Neuronal stem cell (in vitro differentiated cells): ENCODE measurements at regions not wholly inside any gene's neighbourhood (a gene's known extent, or its start where the extent isn't known, plus 50 kb on each side); places are given as distances from the start of the nearest gene placed in this dataset.

Experiments
- DNase-seq: peaks from one replicate; pipeline ENCODE4 v3.0.0-alpha.2; 2013; ENCODE audit warnings: low spot score
- H2AFZ ChIP-seq: one replicate; pipeline ENCODE4 v1.6.1; 2013; ENCODE audit warnings: mild to moderate bottlenecking, low read length, inconsistent platforms
- H2AK5ac ChIP-seq: 2 replicates; pipeline ENCODE4 v1.6.1; 2013; ENCODE audit warnings: low read depth, mild to moderate bottlenecking, inconsistent platforms, low read length, moderate library complexity, mixed read lengths
- H2BK120ac ChIP-seq: 2 replicates; pipeline ENCODE4 v1.6.1; 2013; ENCODE audit warnings: low read depth, mild to moderate bottlenecking, inconsistent platforms, low read length, moderate library complexity, mixed read lengths
- H2BK12ac ChIP-seq: one replicate; pipeline ENCODE4 v1.6.1; 2013; ENCODE audit warnings: low read length, inconsistent platforms
- H2BK15ac ChIP-seq: 2 replicates; pipeline ENCODE4 v1.6.1; 2013; ENCODE audit warnings: mild to moderate bottlenecking, low read length, inconsistent platforms, mixed read lengths
- H2BK5ac ChIP-seq: one replicate; pipeline ENCODE4 v1.6.1; 2013; ENCODE audit warnings: inconsistent platforms, mild to moderate bottlenecking, low read length, moderate library complexity
- H3K14ac ChIP-seq: one replicate; pipeline ENCODE4 v1.6.1; 2013; ENCODE audit warnings: low read length, inconsistent platforms
- H3K18ac ChIP-seq: 2 replicates; pipeline ENCODE4 v1.6.1; 2013; ENCODE audit warnings: low read length, inconsistent platforms
- H3K23ac ChIP-seq: 2 replicates; pipeline ENCODE4 v1.6.1; 2013; ENCODE audit warnings: low read depth, mild to moderate bottlenecking, mixed read lengths, low read length, inconsistent platforms; ENCODE audit not compliant: poor library complexity
- H3K27ac ChIP-seq: replicated peaks from 3 replicates; pipeline ENCODE4 v1.5.1; 2013; ENCODE audit warnings: low read length, inconsistent platforms
- H3K27me3 ChIP-seq, 3 experiments: 2 replicates each; pipeline ENCODE4 v1.6.1; 2013; ENCODE audit warnings: low read length in 3 of 3, mild to moderate bottlenecking in 2 of 3, inconsistent platforms in 1 of 3, low read depth in 1 of 3, mixed read lengths in 1 of 3, moderate library complexity in 1 of 3; ENCODE audit not compliant: control insufficient read depth in 3 of 3, insufficient read depth in 3 of 3
- H3K36me3 ChIP-seq, 2 donors: replicated peaks in 1 of 2; 2 replicates each; pipeline ENCODE4 v1.6.1; 2013; ENCODE audit warnings: low read length in 2 of 2; ENCODE audit not compliant: control insufficient read depth in 2 of 2, insufficient read depth in 2 of 2
- H3K4ac ChIP-seq: 2 replicates; pipeline ENCODE4 v1.6.1; 2013; ENCODE audit warnings: inconsistent platforms, mild to moderate bottlenecking, low read length, moderate library complexity
- H3K4me1 ChIP-seq, 2 donors: 1 replicate in 1 of 2; 2 replicates in 1 of 2; pipeline ENCODE4 v1.6.1; 2013; ENCODE audit warnings: low read length in 2 of 2, low read depth in 1 of 2; ENCODE audit not compliant: control insufficient read depth in 2 of 2, insufficient read depth in 1 of 2
- H3K4me2 ChIP-seq: one replicate; pipeline ENCODE4 v1.6.1; 2013; ENCODE audit warnings: mild to moderate bottlenecking, low read length, inconsistent platforms; ENCODE audit not compliant: insufficient read depth, poor library complexity, severe bottlenecking
- H3K4me3 ChIP-seq, 2 donors: 2 replicates each; pipeline ENCODE4 v1.5.1; 2013; ENCODE audit warnings: low read length in 2 of 2, mild to moderate bottlenecking in 2 of 2, inconsistent platforms in 1 of 2, moderate library complexity in 1 of 2
- H3K79me1 ChIP-seq: one replicate; pipeline ENCODE4 v1.6.1; 2013; ENCODE audit warnings: low read depth, mild to moderate bottlenecking, inconsistent platforms, low read length, moderate library complexity
- H3K9ac ChIP-seq: one replicate; pipeline ENCODE4 v1.6.1; 2013; ENCODE audit warnings: mild to moderate bottlenecking, low read depth, low read length, inconsistent platforms; ENCODE audit not compliant: poor library complexity
- H3K9me3 ChIP-seq, 2 donors: replicated peaks in 1 of 2; 2 replicates each; pipeline versions ENCODE3 to v1.6.1; 2013; ENCODE audit warnings: low read length in 2 of 2, mild to moderate bottlenecking in 2 of 2, inconsistent platforms in 1 of 2, low read depth in 1 of 2, mixed read lengths in 1 of 2, moderate library complexity in 1 of 2; ENCODE audit not compliant: control insufficient read depth in 2 of 2, insufficient read depth in 1 of 2
- H4K8ac ChIP-seq: one replicate; pipeline ENCODE4 v1.6.1; 2013; ENCODE audit warnings: low read depth, mild to moderate bottlenecking, inconsistent platforms, low read length, moderate library complexity
- H4K91ac ChIP-seq: one replicate; pipeline ENCODE4 v1.6.1; 2013; ENCODE audit warnings: low read length, low read depth, mild to moderate bottlenecking, inconsistent platforms; ENCODE audit not compliant: poor library complexity
- WGBS, 2 donors: extraction: QIAGEN DNeasy Blood & Tissue Kit; methylation state at CpG; one replicate each; pipeline ENCODE4 v1.1.7; 2013; ENCODE audit warnings: missing lambda C conversion rate in 2 of 2, mixed read lengths in 1 of 2; ENCODE audit not compliant: insufficient read length in 2 of 2, insufficient replicate concordance in 1 of 2; ENCODE audit errors: extremely low coverage in 2 of 2; 5-methylcytosine and 5-hydroxymethylcytosine counted together

- no peak overlapping the region for H2AK5ac ChIP-seq
- no peak overlapping the region for H4K91ac ChIP-seq
- DNase-seq = no peak
- H4K8ac ChIP-seq = no peak overlapping the region
- no peak overlapping the region for H2BK120ac ChIP-seq
- H3K9me3 ChIP-seq = no peaks in the 10 kb centered on the region
- H3K9ac ChIP-seq = no peak overlapping the region
- no CpG with 5 or more reads among the region's 1 CpG for WGBS, 2 donors
- no peak overlapping the region for H2AFZ ChIP-seq
- no peaks in the 10 kb centered on the region for H3K36me3 ChIP-seq
- no peaks in the 10 kb centered on the region for H3K27me3 ChIP-seq
- H3K4me3 ChIP-seq = no peak overlapping the region
- H3K14ac ChIP-seq = no peak overlapping the region
- H3K79me1 ChIP-seq = no peaks in the 10 kb centered on the region
- H3K4me2 ChIP-seq = no peak overlapping the region
- H2BK5ac ChIP-seq = no peak overlapping the region
- no peaks in the 10 kb centered on the region for H3K4me1 ChIP-seq
- H3K18ac ChIP-seq = no peak overlapping the region
- no peak overlapping the region for H2BK12ac ChIP-seq
- no peak overlapping the region for H3K23ac ChIP-seq
- no peak overlapping the region for H3K4ac ChIP-seq
- no peak overlapping the region for H2BK15ac ChIP-seq
- H3K27ac ChIP-seq = no peak overlapping the region
These were observed 1649.8 kb downstream of the EFNA5 start for GRCh38 chr5:106020894-106021293.

DNA sequence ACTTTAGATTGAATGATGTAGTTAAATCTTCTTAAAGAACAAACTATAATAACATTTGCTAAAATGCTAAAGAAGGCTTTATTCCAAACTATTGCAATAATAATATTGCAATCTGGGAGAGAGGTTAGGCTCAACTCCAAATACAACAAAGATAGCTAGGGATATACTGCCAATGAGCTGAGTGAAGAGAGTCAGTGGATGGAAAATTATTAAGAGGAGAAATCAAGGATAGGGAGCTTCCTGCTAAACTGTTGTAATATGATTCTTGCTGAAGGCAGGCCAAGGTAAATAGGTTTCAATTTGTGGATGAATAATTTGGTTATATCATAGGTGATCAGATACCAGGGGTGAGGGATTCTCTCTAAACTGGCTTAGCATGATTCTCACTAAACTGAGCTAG, 1651.5 kb downstream of the EFNA5 start:
- Histone ChIP-seq H3K14ac (no peak overlapping the region), H3K27me3 (no peaks in the 10 kb centered on the region), H3K4me3 (no peak overlapping the region), H3K9ac (no peak overlapping the region), H2AFZ (no peak overlapping the region), H3K79me1 (no peaks in the 10 kb centered on the region), H3K36me3 (no peaks in the 10 kb centered on the region), H3K4ac (no peak overlapping the region), H4K91ac (no peak overlapping the region), H2BK12ac (no peak overlapping the region), H2AK5ac (no peak overlapping the region), H2BK5ac (no peak overlapping the region), H3K4me2 (no peak overlapping the region), H3K18ac (no peak overlapping the region), H3K23ac (no peak overlapping the region), H4K8ac (no peak overlapping the region), H3K9me3 (no peaks in the 10 kb centered on the region), H2BK120ac (no peak overlapping the region), H3K27ac (no peak overlapping the region), H2BK15ac (no peak overlapping the region), H3K4me1 (no peaks in the 10 kb centered on the region)
- DNase-seq = no peak

- H3K9ac ChIP-seq = no peak overlapping the region
- H2BK15ac ChIP-seq = no peak overlapping the region
- H3K27me3 ChIP-seq = no peaks in the 10 kb centered on the region
- no peak overlapping the region for H2AK5ac ChIP-seq
- H3K79me1 ChIP-seq = no peaks in the 10 kb centered on the region
- H3K4ac ChIP-seq = no peak overlapping the region
- H3K27ac ChIP-seq = no peak overlapping the region
- H2BK120ac ChIP-seq = no peak overlapping the region
- H3K4me2 ChIP-seq = no peak overlapping the region
- H2BK12ac ChIP-seq = no peak overlapping the region
- H3K36me3 ChIP-seq = no peaks in the 10 kb centered on the region
- no peaks in the 10 kb centered on the region for H3K9me3 ChIP-seq
- H2BK5ac ChIP-seq = no peak overlapping the region
- WGBS, 2 donors = no CpG with 5 or more reads among the region's 1 CpG
- no peak overlapping the region for H3K18ac ChIP-seq
- H4K8ac ChIP-seq = no peak overlapping the region
- H3K23ac ChIP-seq = no peak overlapping the region
- H3K4me1 ChIP-seq = no peaks in the 10 kb centered on the region
- no peak overlapping the region for H4K91ac ChIP-seq
- peak overlapping the region; percentile 43 for H2AFZ ChIP-seq
- no peak for DNase-seq
- H3K14ac ChIP-seq = no peak overlapping the region
- no peak overlapping the region for H3K4me3 ChIP-seq
These were observed 1653.4 kb downstream of the EFNA5 start for GRCh38 chr5:106017243-106017857.

DNA sequence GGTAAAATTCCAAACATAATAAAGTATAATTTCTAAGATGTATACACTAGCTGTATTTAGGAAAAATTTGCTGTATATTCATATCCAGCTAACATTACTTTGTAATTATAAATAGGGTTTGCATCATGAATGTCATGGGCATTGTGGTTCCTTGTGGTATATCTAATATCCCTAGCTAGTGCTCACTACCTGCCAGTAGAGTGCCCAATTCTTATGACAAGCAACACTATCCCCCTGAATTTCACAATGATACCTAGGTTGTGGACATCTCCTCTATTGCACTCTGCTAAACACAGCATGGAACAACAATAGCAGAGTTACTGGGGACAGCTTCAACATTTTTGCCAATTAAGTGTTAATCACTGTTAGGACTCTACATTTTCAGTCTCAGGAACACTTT, 1656.5 kb downstream of the EFNA5 start:
- H4K91ac ChIP-seq = no peak overlapping the region
- no peak overlapping the region for H2BK12ac ChIP-seq
- no peaks in the 10 kb centered on the region for H3K9me3 ChIP-seq
- no peak for DNase-seq
- no peaks in the 10 kb centered on the region for H3K79me1 ChIP-seq
- no peak overlapping the region for H3K23ac ChIP-seq
- H3K4me2 ChIP-seq = no peak overlapping the region
- H2BK15ac ChIP-seq = no peak overlapping the region
- H3K18ac ChIP-seq = no peak overlapping the region
- no peak overlapping the region for H3K14ac ChIP-seq
- no peaks in the 10 kb centered on the region for H3K36me3 ChIP-seq
- no peak overlapping the region for H3K4ac ChIP-seq
- H3K9ac ChIP-seq = no peak overlapping the region
- no peaks in the 10 kb centered on the region for H3K4me1 ChIP-seq
- no peak overlapping the region for H3K4me3 ChIP-seq
- H2BK5ac ChIP-seq = no peak overlapping the region
- no peak overlapping the region for H2AFZ ChIP-seq
- no peak overlapping the region for H2BK120ac ChIP-seq
- H4K8ac ChIP-seq = no peak overlapping the region
- no peak overlapping the region for H2AK5ac ChIP-seq
- no peak overlapping the region for H3K27ac ChIP-seq
- H3K27me3 ChIP-seq = no peaks in the 10 kb centered on the region
